ENCODE measurements at regions not wholly inside any gene's neighbourhood (a gene's known extent, or its start where the extent isn't known, plus 50 kb on each side); places are given as distances from the start of the nearest gene placed in this dataset.

DNA sequence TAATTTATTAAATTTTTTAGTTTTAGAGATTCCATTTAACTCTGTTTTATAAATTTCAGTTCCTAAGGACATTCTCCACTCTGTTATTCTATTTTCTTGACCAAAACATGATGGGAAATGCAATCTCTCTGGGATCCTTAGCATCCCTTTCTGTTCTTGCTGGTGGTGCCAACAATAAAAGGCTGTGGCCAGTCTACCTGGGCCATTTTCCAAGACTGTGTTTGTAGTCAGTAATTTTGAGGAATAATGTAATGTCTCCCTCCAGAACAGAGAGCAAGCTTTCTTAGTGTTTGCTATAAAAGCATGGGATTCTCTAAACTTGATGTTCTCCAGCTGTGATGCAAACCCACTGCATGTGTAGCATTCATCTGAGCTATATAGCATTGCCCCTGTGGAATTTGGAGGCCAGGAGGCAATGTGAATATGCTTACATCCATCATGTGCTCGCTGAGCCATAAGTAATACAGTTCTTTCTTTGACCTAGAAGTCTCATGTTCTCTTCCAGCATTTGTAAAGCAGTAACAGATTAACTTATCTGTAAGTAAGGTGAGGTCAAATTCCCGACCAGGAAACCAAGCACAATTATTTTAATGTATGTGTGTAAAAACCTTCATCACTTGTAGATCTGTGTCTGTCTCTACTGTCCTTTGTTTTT is 211.5 kb upstream of the TAS2R1 start:
- no peak for TF ChIP-seq CTCF (IDR thresholded peaks at IDR 0.05; ENCODE audit: borderline replicate concordance)
- Histone ChIP-seq H3K4me1 (no peaks in the 10 kb centered on the region), H3K27ac (replicated peaks) (no peak overlapping the region), H3K27me3 (ENCODE audit: low read depth) (no peaks in the 10 kb centered on the region), H3K4me3 (no peak overlapping the region), H3K9me3 (replicated peaks) (peaks cover 22% of the 10 kb centered on the region), H3K36me3 (no peaks in the 10 kb centered on the region)
- no peak for DNase-seq
- intact Hi-C loops (cut with micrococcal nuclease) = no loop called here

- no peak overlapping the region for H3K27ac ChIP-seq (replicated peaks)
- H3K9me3 ChIP-seq (replicated peaks) = peaks cover 22% of the 10 kb centered on the region
- peaks cover 5% of the 10 kb centered on the region for H3K27me3 ChIP-seq (ENCODE audit: low read depth)
- no peaks in the 10 kb centered on the region for H3K36me3 ChIP-seq
- no peak overlapping the region for H3K4me3 ChIP-seq
- H3K4me1 ChIP-seq = no peaks in the 10 kb centered on the region
- no peak for DNase-seq
- intact Hi-C loops (cut with micrococcal nuclease) = no loop called here
- TF ChIP-seq CTCF (IDR thresholded peaks at IDR 0.05; ENCODE audit: borderline replicate concordance) = no peak
Measured at GRCh38 chr5:9838916-9839315, 208.8 kb upstream of the TAS2R1 start.

- no peak overlapping the region for H3K27ac ChIP-seq (replicated peaks)
- H3K4me3 ChIP-seq = no peak overlapping the region
- intact Hi-C loops (cut with micrococcal nuclease) = no loop called here
- no peak for TF ChIP-seq CTCF (IDR thresholded peaks at IDR 0.05; ENCODE audit: borderline replicate concordance)
- H3K4me1 ChIP-seq = no peaks in the 10 kb centered on the region
- no peak for DNase-seq
- peaks cover 15% of the 10 kb centered on the region for H3K27me3 ChIP-seq (ENCODE audit: low read depth)
- no peaks in the 10 kb centered on the region for H3K9me3 ChIP-seq (replicated peaks)
- no peaks in the 10 kb centered on the region for H3K36me3 ChIP-seq
Measured at GRCh38 chr5:9834871-9835770, 205.0 kb upstream of the TAS2R1 start.

- H3K9me3 ChIP-seq (replicated peaks) = no peaks in the 10 kb centered on the region
- no peak for DNase-seq
- peaks cover 17% of the 10 kb centered on the region for H3K27me3 ChIP-seq (ENCODE audit: low read depth)
- no peak overlapping the region for H3K4me3 ChIP-seq
- TF ChIP-seq CTCF (IDR thresholded peaks at IDR 0.05; ENCODE audit: borderline replicate concordance) = no peak
- intact Hi-C loops (cut with micrococcal nuclease) = no loop called here
- H3K27ac ChIP-seq (replicated peaks) = no peak overlapping the region
- H3K36me3 ChIP-seq = no peaks in the 10 kb centered on the region
- no peaks in the 10 kb centered on the region for H3K4me1 ChIP-seq
Measured at GRCh38 chr5:9833871-9834270, 203.7 kb upstream of the TAS2R1 start.

DNA sequence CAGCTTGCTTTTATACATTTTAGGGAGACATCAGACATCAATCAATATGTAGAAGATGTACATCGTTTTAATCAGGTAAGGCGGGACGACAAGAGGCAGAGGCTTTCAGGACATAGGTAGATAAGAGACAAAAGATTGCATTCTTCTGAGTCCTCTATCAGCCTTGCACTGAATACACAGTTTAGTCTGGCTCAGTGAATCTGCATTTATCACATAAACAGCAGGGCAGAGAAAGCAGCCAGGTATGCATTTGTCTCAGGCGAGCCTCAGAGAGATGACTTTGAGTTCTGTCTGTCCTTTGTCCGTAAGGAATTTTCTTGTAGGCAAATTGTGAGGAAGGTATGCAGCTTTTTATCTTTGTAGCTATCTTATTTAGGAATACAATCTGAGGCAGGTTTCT is 202.8 kb upstream of the TAS2R1 start:
- Histone ChIP-seq H3K36me3 (no peaks in the 10 kb centered on the region), H3K4me1 (no peaks in the 10 kb centered on the region), H3K27me3 (ENCODE audit: low read depth) (peaks cover 23% of the 10 kb centered on the region), H3K9me3 (replicated peaks) (no peaks in the 10 kb centered on the region), H3K4me3 (no peak overlapping the region), H3K27ac (replicated peaks) (no peak overlapping the region)
- intact Hi-C loops (cut with micrococcal nuclease) = no loop called here
- DNase-seq = no peak
- no peak for TF ChIP-seq CTCF (IDR thresholded peaks at IDR 0.05; ENCODE audit: borderline replicate concordance)

Measured in left ventricle myocardium inferior (tissue), 1 donor.